Activated T-helper 2 cell treated with anti-CD3 and anti-CD28 coated beads, Interferon-gamma antibody, Interleukin-2, Interleukin-4, amounts not matched to agents 10 μg/mL and 5 μg/mL and 100 μg/mL, durations not matched to agents 14 hours and 24 hours and 36 hours (primary cell): ENCODE measurements at regions not wholly inside any gene's neighbourhood (a gene's known extent, or its start where the extent isn't known, plus 50 kb on each side); places are given as distances from the start of the nearest gene placed in this dataset.
"Not testable (repeated sequence)": the region's sequence is repeated elsewhere in the genome, so short reads cannot be mapped to it uniquely, and the experiment has no call there.

Source experiments
- DNase-seq: peaks from one replicate; pipeline ENCODE4 v3.0.0; 2021; ENCODE audit warnings: low spot score
- H3K27ac Mint-ChIP-seq: one replicate; pipeline ENCODE4 v1.8.0; 2021; ENCODE audit warnings: mixed read lengths
- H3K27me3 Mint-ChIP-seq: one replicate; pipeline ENCODE4 v1.8.0; 2021; ENCODE audit warnings: low read depth, mixed read lengths
- H3K36me3 Mint-ChIP-seq: one replicate; pipeline ENCODE4 v1.8.0; 2021; ENCODE audit warnings: low read depth, mixed read lengths
- H3K4me1 Mint-ChIP-seq: one replicate; pipeline ENCODE4 v1.8.0; 2021; ENCODE audit warnings: low read depth, mixed read lengths
- H3K4me3 Mint-ChIP-seq: one replicate; pipeline ENCODE4 v1.8.0; 2021; ENCODE audit warnings: low read depth, mild to moderate bottlenecking, moderate library complexity, mixed read lengths
- H3K9me3 Mint-ChIP-seq: one replicate; pipeline ENCODE4 v1.8.0; 2021; ENCODE audit warnings: mixed read lengths
- intact Hi-C: fragments of 100-400 bp; cut with micrococcal nuclease; formaldehyde crosslinking; loops from one replicate; pipeline ENCODE4 v1.15.1; 2023

- Mint-ChIP-seq H3K4me3 (no peak overlapping the region), H3K4me1 (no peaks in the 10 kb centered on the region), H3K36me3 (no peaks in the 10 kb centered on the region), H3K27ac (no peak overlapping the region), H3K9me3 (no peaks in the 10 kb centered on the region), H3K27me3 (no peaks in the 10 kb centered on the region)
- intact Hi-C loops: no loop called here
- DNase-seq: no peak
Observed at GRCh38 chr1:65572701-65573421, 152.4 kb downstream of the LEPR start.

- no peak overlapping the region for H3K27ac Mint-ChIP-seq
- DNase-seq: no peak
- no peaks in the 10 kb centered on the region for H3K4me1 Mint-ChIP-seq
- H3K27me3 Mint-ChIP-seq: no peaks in the 10 kb centered on the region
- no peaks in the 10 kb centered on the region for H3K36me3 Mint-ChIP-seq
- no peak overlapping the region for H3K4me3 Mint-ChIP-seq
- intact Hi-C loops: no loop called here
- no peaks in the 10 kb centered on the region for H3K9me3 Mint-ChIP-seq
Observed at GRCh38 chr1:65577278-65577677, 156.8 kb downstream of the LEPR start.

GRCh38 chr1:65577982-65578381 lies 157.5 kb downstream of the LEPR start:
- H3K9me3 Mint-ChIP-seq, H3K27ac Mint-ChIP-seq, DNase-seq, intact Hi-C loops, H3K27me3 Mint-ChIP-seq, H3K4me1 Mint-ChIP-seq, H3K36me3 Mint-ChIP-seq, H3K4me3 Mint-ChIP-seq: not testable (repeated sequence)

- no peaks in the 10 kb centered on the region for H3K36me3 Mint-ChIP-seq
- no peak overlapping the region for H3K27ac Mint-ChIP-seq
- no peaks in the 10 kb centered on the region for H3K9me3 Mint-ChIP-seq
- H3K4me3 Mint-ChIP-seq: no peak overlapping the region
- H3K4me1 Mint-ChIP-seq: no peaks in the 10 kb centered on the region
- H3K27me3 Mint-ChIP-seq: no peaks in the 10 kb centered on the region
- intact Hi-C loops: no loop called here
- DNase-seq: no peak
Observed at GRCh38 chr1:65581119-65581518, 160.7 kb downstream of the LEPR start.

- H3K9me3 Mint-ChIP-seq: no peaks in the 10 kb centered on the region
- no peak overlapping the region for H3K27ac Mint-ChIP-seq
- no peaks in the 10 kb centered on the region for H3K36me3 Mint-ChIP-seq
- DNase-seq: no peak
- intact Hi-C loops: no loop called here
- H3K4me3 Mint-ChIP-seq: no peak overlapping the region
- H3K4me1 Mint-ChIP-seq: no peaks in the 10 kb centered on the region
- no peaks in the 10 kb centered on the region for H3K27me3 Mint-ChIP-seq
Observed at GRCh38 chr1:65584399-65584798, 163.9 kb downstream of the LEPR start.

GRCh38 chr1:65590279-65590678 lies 169.8 kb downstream of the LEPR start:
- intact Hi-C loops: no loop called here
- DNase-seq: no peak
- H3K27ac Mint-ChIP-seq: no peak overlapping the region
- H3K9me3 Mint-ChIP-seq: no peaks in the 10 kb centered on the region
- H3K4me1 Mint-ChIP-seq: no peaks in the 10 kb centered on the region
- H3K4me3 Mint-ChIP-seq: no peak overlapping the region
- H3K36me3 Mint-ChIP-seq: no peaks in the 10 kb centered on the region
- H3K27me3 Mint-ChIP-seq: no peaks in the 10 kb centered on the region

- Mint-ChIP-seq H3K9me3 (no peaks in the 10 kb centered on the region), H3K4me1 (no peaks in the 10 kb centered on the region), H3K36me3 (no peaks in the 10 kb centered on the region), H3K4me3 (no peak overlapping the region), H3K27ac (no peak overlapping the region), H3K27me3 (no peaks in the 10 kb centered on the region)
- no peak for DNase-seq
- intact Hi-C loops: no loop called here
Observed at GRCh38 chr1:65593516-65593915, 173.0 kb downstream of the LEPR start.

- H3K9me3 Mint-ChIP-seq: no peaks in the 10 kb centered on the region
- DNase-seq: no peak
- H3K36me3 Mint-ChIP-seq: no peaks in the 10 kb centered on the region
- H3K4me1 Mint-ChIP-seq: no peaks in the 10 kb centered on the region
- H3K27ac Mint-ChIP-seq: no peak overlapping the region
- intact Hi-C loops: no loop called here
- H3K27me3 Mint-ChIP-seq: no peaks in the 10 kb centered on the region
- no peak overlapping the region for H3K4me3 Mint-ChIP-seq
Observed at GRCh38 chr1:65595724-65596123, 175.3 kb downstream of the LEPR start.

GRCh38 chr1:65596768-65597167 lies 176.3 kb downstream of the LEPR start:
- no peak overlapping the region for H3K4me3 Mint-ChIP-seq
- H3K27me3 Mint-ChIP-seq: no peaks in the 10 kb centered on the region
- no peaks in the 10 kb centered on the region for H3K4me1 Mint-ChIP-seq
- no peaks in the 10 kb centered on the region for H3K36me3 Mint-ChIP-seq
- intact Hi-C loops: no loop called here
- no peak overlapping the region for H3K27ac Mint-ChIP-seq
- no peaks in the 10 kb centered on the region for H3K9me3 Mint-ChIP-seq
- DNase-seq: no peak

- no peak overlapping the region for H3K4me3 Mint-ChIP-seq
- intact Hi-C loops: no loop called here
- no peaks in the 10 kb centered on the region for H3K36me3 Mint-ChIP-seq
Observed at GRCh38 chr1:65605621-65606020, 185.2 kb downstream of the LEPR start.

GRCh38 chr1:65606426-65606825 lies 186.0 kb downstream of the LEPR start:
- no peak overlapping the region for H3K4me3 Mint-ChIP-seq
- H3K27me3 Mint-ChIP-seq: no peaks in the 10 kb centered on the region
- no peaks in the 10 kb centered on the region for H3K9me3 Mint-ChIP-seq
- intact Hi-C loops: no loop called here
- no peaks in the 10 kb centered on the region for H3K4me1 Mint-ChIP-seq
- no peaks in the 10 kb centered on the region for H3K36me3 Mint-ChIP-seq
- H3K27ac Mint-ChIP-seq: no peak overlapping the region
- no peak for DNase-seq

More at GRCh38 chr1:65605621-65606020, 185.2 kb downstream of the LEPR start:
- Mint-ChIP-seq H3K27ac (no peak overlapping the region), H3K4me1 (no peaks in the 10 kb centered on the region), H3K27me3 (no peaks in the 10 kb centered on the region), H3K9me3 (no peaks in the 10 kb centered on the region)
- no peak for DNase-seq

GRCh38 chr1:65613884-65614283 lies 178.8 kb upstream of the PDE4B start:
- no peak overlapping the region for H3K4me3 Mint-ChIP-seq
- DNase-seq: no peak
- H3K36me3 Mint-ChIP-seq: no peaks in the 10 kb centered on the region
- H3K4me1 Mint-ChIP-seq: peaks cover 5% of the 10 kb centered on the region
- H3K27ac Mint-ChIP-seq: no peak overlapping the region
- no peaks in the 10 kb centered on the region for H3K27me3 Mint-ChIP-seq
- H3K9me3 Mint-ChIP-seq: no peaks in the 10 kb centered on the region
- intact Hi-C loops: no loop called here

GRCh38 chr1:65615859-65616258 lies 176.8 kb upstream of the PDE4B start:
- Mint-ChIP-seq H3K27me3 (no peaks in the 10 kb centered on the region), H3K36me3 (no peaks in the 10 kb centered on the region), H3K27ac (no peak overlapping the region), H3K9me3 (no peaks in the 10 kb centered on the region), H3K4me1 (peaks cover 5% of the 10 kb centered on the region), H3K4me3 (no peak overlapping the region)
- intact Hi-C loops: no loop called here
- DNase-seq: no peak

- H3K9me3 Mint-ChIP-seq, DNase-seq, H3K4me1 Mint-ChIP-seq, intact Hi-C loops, H3K27me3 Mint-ChIP-seq, H3K27ac Mint-ChIP-seq, H3K4me3 Mint-ChIP-seq, H3K36me3 Mint-ChIP-seq: not testable (repeated sequence)
Observed at GRCh38 chr1:65621721-65622120, 171.0 kb upstream of the PDE4B start.
